Body of pancreas (tissue), 4 donors: ENCODE measurements at regions not wholly inside any gene's neighbourhood (a gene's known extent, or its start where the extent isn't known, plus 50 kb on each side); places are given as distances from the start of the nearest gene placed in this dataset.

Experiments
- CTCF ChIP-seq, 7 experiments: fragments of 450-650 bp in 4 of 7; fragments of 200-600 bp in 3 of 7; sonication (generic) in 3 of 7; IDR thresholded peaks; one replicate each; pipeline ENCODE4 v1.5.1; 2016 to 2019; ENCODE audit warnings: antibody characterized with exemption in 7 of 7
- POLR2A ChIP-seq, 3 donors: fragments of 450-650 bp; IDR thresholded peaks; one replicate each; pipeline ENCODE4 v1.6.1; 2016; ENCODE audit warnings: antibody characterized with exemption in 3 of 3, mild to moderate bottlenecking in 2 of 3

DNA sequence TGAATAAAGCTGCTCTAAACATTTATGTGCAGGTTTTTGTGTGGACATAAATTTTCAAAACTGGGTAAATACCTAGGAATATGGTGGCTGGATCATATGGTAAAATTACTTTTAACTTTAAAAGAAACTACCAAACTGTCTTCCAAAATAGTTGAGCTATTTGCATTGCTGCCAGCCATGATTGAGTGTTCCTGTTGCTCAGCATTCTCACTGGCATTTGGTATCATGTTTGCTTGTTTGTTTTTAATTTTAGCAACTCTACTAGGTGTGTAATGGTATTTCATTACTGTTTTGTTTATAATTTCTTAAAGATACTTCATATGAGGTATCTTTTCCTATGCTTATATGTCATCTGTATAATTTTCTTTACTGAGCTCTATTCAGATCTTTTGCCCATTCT, 143.2 kb downstream of the POLR1F start:
- TF ChIP-seq CTCF (IDR thresholded peaks at IDR 0.05): no peak
- TF ChIP-seq POLR2A (IDR thresholded peaks at IDR 0.05): no peak
